AG04450 (cell line): ENCODE measurements at regions not wholly inside any gene's neighbourhood (a gene's known extent, or its start where the extent isn't known, plus 50 kb on each side); places are given as distances from the start of the nearest gene placed in this dataset.

Source experiments
- CTCF ChIA-PET: fragments of 300-600, 350-600 bp; formaldehyde crosslinking; extraction: SDS; loops from one replicate; lab custom pipeline; 2022; ENCODE audit warnings: antibody characterized with exemption, inconsistent platforms; lab: Charles Lee
- POLR2A ChIA-PET: fragments of 350-600 bp; formaldehyde crosslinking; extraction: SDS; loops from one replicate; lab custom pipeline; 2021; ENCODE audit warnings: antibody characterized with exemption, inconsistent platforms; lab: Yijun Ruan, JAX
- DNase-seq: peaks from one replicate; pipeline ENCODE4 v3.0.0-alpha.2; 2011; ENCODE audit warnings: low read depth, low spot score
- H3K27ac ChIP-seq: one replicate; pipeline ENCODE4 v1.5.1; 2012; ENCODE audit warnings: low read depth, low read length, control low read depth
- H3K27me3 ChIP-seq: one replicate; pipeline ENCODE4 v1.6.0; 2012; ENCODE audit warnings: low read length; ENCODE audit not compliant: control insufficient read depth, insufficient read depth
- H3K4me3 ChIP-seq: 2 replicates; pipeline ENCODE4 v1.5.1; 2011; ENCODE audit warnings: mild to moderate bottlenecking, low read depth, low read length, control low read depth
- H3K9me3 ChIP-seq: 2 replicates; pipeline ENCODE4 v1.5.1; 2012; ENCODE audit warnings: low read length; ENCODE audit not compliant: control insufficient read depth, insufficient read depth
- TF ChIP-seq, protein P1 (sequence below): IDR thresholded peaks from 2 replicates; pipeline ENCODE4 v1.5.1; 2011; ENCODE audit warnings: low read depth, low read length, control low read depth, inconsistent platforms

DNA sequence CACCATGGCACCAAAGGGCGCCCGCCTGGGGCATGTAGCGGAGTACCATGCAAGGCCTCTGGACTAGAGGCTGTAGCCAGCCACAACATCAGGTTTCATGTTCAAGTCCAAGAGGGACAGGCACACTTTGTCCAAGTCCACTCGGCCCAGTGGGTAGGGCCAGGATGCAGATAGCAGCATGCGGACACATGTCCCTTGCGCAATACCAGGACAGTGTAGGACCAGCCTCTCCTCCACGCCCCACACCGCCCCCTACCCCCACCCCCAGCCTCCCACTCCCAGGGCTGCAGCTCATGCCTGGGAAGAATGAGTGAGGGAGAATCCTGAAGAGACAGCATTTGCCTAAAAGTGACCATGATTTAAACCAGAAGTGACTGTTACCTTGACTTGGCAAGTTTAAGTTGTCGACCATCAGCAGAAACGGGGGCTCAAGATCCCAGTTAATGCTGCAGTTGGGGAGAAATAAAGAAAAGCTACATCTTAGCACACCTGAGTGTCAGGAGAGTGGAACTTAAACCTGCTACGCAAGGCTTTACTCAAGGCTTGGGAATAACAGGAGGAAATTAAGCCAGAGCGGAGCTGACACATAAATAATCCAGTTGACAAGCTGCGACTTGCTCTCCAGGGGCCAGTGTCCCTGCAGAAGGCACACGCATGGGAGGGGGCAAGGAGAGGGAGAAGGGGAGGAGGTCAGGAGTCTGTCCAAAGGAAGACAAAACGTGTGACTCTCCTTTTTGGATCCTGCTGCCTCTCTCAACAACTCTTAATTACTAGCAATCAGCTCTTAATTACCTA is 221.7 kb downstream of the BCOR start:
- Histone ChIP-seq H3K27ac (no peak overlapping the region), H3K9me3 (no peaks in the 10 kb centered on the region), H3K4me3 (no peak overlapping the region), H3K27me3 (no peaks in the 10 kb centered on the region)
- CTCF ChIA-PET, result no interaction called here
- POLR2A ChIA-PET, result no interaction called here
- no peak for DNase-seq
- TF ChIP-seq, protein P1, sequence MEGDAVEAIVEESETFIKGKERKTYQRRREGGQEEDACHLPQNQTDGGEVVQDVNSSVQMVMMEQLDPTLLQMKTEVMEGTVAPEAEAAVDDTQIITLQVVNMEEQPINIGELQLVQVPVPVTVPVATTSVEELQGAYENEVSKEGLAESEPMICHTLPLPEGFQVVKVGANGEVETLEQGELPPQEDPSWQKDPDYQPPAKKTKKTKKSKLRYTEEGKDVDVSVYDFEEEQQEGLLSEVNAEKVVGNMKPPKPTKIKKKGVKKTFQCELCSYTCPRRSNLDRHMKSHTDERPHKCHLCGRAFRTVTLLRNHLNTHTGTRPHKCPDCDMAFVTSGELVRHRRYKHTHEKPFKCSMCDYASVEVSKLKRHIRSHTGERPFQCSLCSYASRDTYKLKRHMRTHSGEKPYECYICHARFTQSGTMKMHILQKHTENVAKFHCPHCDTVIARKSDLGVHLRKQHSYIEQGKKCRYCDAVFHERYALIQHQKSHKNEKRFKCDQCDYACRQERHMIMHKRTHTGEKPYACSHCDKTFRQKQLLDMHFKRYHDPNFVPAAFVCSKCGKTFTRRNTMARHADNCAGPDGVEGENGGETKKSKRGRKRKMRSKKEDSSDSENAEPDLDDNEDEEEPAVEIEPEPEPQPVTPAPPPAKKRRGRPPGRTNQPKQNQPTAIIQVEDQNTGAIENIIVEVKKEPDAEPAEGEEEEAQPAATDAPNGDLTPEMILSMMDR, result no peak

DNA sequence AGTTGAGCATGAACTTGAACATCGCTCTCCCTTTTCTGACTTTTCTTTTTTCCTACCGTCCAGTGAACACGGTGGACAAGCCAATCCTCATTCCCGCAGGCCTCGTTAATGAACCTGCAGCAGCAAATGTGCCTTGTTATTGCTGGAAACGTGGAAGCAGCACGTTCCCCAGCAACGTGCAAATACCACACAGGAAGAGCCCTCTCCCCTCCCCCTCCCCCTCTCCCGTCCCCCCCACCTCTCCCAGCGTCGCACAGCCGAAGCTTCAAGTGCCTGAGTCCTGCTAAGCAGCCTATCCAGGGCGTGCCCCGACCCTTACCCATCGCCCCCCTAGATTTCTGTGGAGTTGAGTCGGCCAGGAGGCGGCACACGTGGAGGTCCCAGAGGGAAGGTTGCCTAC is 219.9 kb downstream of the BCOR start:
- Histone ChIP-seq H3K27ac (no peak overlapping the region), H3K9me3 (no peaks in the 10 kb centered on the region; the same call in 1 of the 2 replicates), H3K4me3 (no peak overlapping the region), H3K27me3 (no peaks in the 10 kb centered on the region)
- TF ChIP-seq, protein P1, result no peak
- ChIA-PET POLR2A (no interaction called here), CTCF (no interaction called here)
- no peak for DNase-seq

DNA sequence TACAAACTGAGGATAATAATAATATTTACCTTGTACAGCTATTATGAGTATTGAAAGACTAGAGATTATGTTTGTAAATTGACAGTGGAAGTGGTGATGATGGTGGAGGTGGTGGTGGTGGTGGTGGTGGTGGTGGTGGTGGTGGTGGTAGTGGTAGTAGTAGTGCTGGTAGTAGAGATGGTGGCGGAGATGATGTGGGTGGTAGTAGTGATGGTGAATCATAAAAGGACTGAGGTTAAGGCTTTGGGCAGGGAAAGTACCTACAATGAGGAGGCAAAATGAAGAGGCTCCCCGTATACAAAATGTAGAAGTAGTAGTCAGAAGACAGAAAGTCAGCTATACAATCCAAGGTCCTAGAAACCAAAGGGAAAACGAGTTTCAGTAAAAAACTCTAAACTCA is 214.1 kb downstream of the BCOR start:
- no peak for DNase-seq
- no peak overlapping the region for H3K27ac ChIP-seq
- no peak overlapping the region for H3K4me3 ChIP-seq
- ChIA-PET CTCF (no interaction called here), POLR2A (no interaction called here)
- no peaks in the 10 kb centered on the region; the same call in 1 of the 2 replicates for H3K9me3 ChIP-seq
- H3K27me3 ChIP-seq, result peaks cover 7% of the 10 kb centered on the region
- TF ChIP-seq, protein P1, result no peak

DNA sequence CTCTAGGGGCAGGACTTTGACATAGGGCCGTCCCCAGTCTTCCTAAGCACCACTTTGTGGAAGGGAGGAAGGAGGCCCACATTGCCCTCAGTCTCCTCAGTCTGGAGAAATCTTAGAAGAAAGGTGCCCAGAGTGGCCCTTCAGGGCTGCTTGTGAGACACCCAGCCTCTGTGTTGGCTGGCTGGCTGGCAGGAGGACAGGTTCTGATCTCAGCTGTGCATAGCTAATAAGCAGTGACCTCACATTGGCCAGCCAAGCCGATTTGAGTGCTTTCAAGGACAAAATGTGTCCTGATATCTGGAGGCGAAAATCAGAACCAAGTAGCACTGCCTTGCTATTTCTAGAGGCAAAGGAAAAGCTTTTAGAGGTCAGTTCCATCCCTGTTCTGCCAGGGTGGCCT is 211.5 kb downstream of the BCOR start:
- no peak overlapping the region for H3K4me3 ChIP-seq
- peaks cover 7% of the 10 kb centered on the region for H3K27me3 ChIP-seq
- H3K9me3 ChIP-seq, result no peaks in the 10 kb centered on the region; the same call in 1 of the 2 replicates
- POLR2A ChIA-PET, result no interaction called here
- no peak overlapping the region for H3K27ac ChIP-seq
- no peak for DNase-seq
- CTCF ChIA-PET, result no interaction called here
- TF ChIP-seq, protein P1, result no peak

DNA sequence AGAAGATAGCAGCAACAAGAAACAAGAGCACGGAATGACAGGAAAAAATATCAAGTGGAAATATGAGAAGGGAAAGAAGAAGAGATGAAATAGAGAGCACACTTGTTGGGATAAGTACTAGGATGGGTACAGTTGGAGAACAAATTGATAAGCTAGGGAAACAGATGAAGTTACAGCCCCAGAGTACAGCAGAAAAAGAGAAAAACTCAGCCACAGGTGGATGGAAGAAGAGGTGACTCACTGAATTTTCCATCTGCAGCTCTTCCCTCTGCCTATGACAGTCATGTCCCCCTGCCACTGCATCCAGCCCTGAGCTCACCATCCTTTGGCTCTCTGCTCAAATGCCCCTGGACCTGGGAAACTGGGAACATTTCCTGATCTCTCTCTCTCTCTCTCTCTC is 209.0 kb downstream of the BCOR start:
- Histone ChIP-seq H3K4me3 (no peak overlapping the region), H3K27me3 (peaks cover 3% of the 10 kb centered on the region), H3K9me3 (no peaks in the 10 kb centered on the region), H3K27ac (no peak overlapping the region)
- POLR2A ChIA-PET, result no interaction called here
- TF ChIP-seq, protein P1, result no peak
- no peak for DNase-seq
- CTCF ChIA-PET, result interaction anchor here (0.9 kb wide), 1 partner anchor 9 kb away, joined by 3 read pairs; no protein-coding TSS in a partner anchor
